Aorta (tissue), 5 donors: ENCODE measurements at regions not wholly inside any gene's neighbourhood (a gene's known extent, or its start where the extent isn't known, plus 50 kb on each side); places are given as distances from the start of the nearest gene placed in this dataset.
"Not testable (repeated sequence)": the region's sequence is repeated elsewhere in the genome, so short reads cannot be mapped to it uniquely, and the experiment has no call there.

Source experiments
- ATAC-seq: fragments of 200-7000 bp; cut with Tn5 transposase; one replicate; pipeline ENCODE4 v1.9.1; 2022; ENCODE audit warnings: moderate library complexity; ENCODE audit not compliant: low FRiP score
- DNase-seq, 2 donors: peaks; one replicate each; pipeline ENCODE4 v3.0.0-alpha.2; 2020
- H3K27ac ChIP-seq, 2 donors: one replicate each; pipeline ENCODE4 v1.5.1; 2013; ENCODE audit warnings: low read length in 2 of 2, mild to moderate bottlenecking in 2 of 2, moderate library complexity in 2 of 2, control low read depth in 1 of 2, inconsistent platforms in 1 of 2, low read depth in 1 of 2
- H3K27me3 ChIP-seq, 2 donors: one replicate each; pipeline ENCODE4 v1.6.1; 2013; ENCODE audit warnings: control low read depth in 1 of 2, low read length in 1 of 2, mild to moderate bottlenecking in 1 of 2, moderate library complexity in 1 of 2; ENCODE audit not compliant: insufficient read depth in 2 of 2, control insufficient read depth in 1 of 2
- H3K36me3 ChIP-seq, 2 donors: one replicate each; pipeline ENCODE4 v1.6.1; 2013; ENCODE audit warnings: control low read depth in 1 of 2, low read length in 1 of 2, mild to moderate bottlenecking in 1 of 2; ENCODE audit not compliant: insufficient read depth in 2 of 2, control insufficient read depth in 1 of 2
- H3K4me1 ChIP-seq, 2 donors: one replicate each; pipeline ENCODE4 v1.6.1; 2013; ENCODE audit warnings: low read length in 2 of 2, control low read depth in 1 of 2, mild to moderate bottlenecking in 1 of 2, moderate library complexity in 1 of 2; ENCODE audit not compliant: insufficient read depth in 2 of 2, control insufficient read depth in 1 of 2
- H3K4me3 ChIP-seq, 2 donors: one replicate each; pipeline ENCODE4 v1.5.1; 2013; ENCODE audit warnings: low read length in 2 of 2, control low read depth in 1 of 2, mild to moderate bottlenecking in 1 of 2
- H3K9me3 ChIP-seq: one replicate; pipeline ENCODE4 v1.6.1; 2013; ENCODE audit warnings: mild to moderate bottlenecking, low read length; ENCODE audit not compliant: control insufficient read depth
- WGBS, 2 donors: extraction: QIAGEN DNeasy Blood & Tissue Kit; methylation state at CpG; one replicate each; pipeline ENCODE4 v1.1.7; 2013; 5-methylcytosine and 5-hydroxymethylcytosine counted together
- intact Hi-C, 2 donors: fragments of 100-400 bp; cut with DNase I; formaldehyde crosslinking; loops; one replicate each; pipeline versions ENCODE4 v1.14.2 to v1.15.0; 2022
- donor health status: healthy with polysubstance abuse.
- donor health status: Bipolar disorder and iron deficiency.
- donor health status: DM: no; HTN: no; CAD: no.
- donor health status: DM: no; HTN: no; CAD: no.
- donor health status: DM: yes; HTN: yes; CAD: no.

GRCh38 chr1:184187097-184187496 is 135.6 kb downstream of the TSEN15 start:
- ATAC-seq, result no peak

DNA sequence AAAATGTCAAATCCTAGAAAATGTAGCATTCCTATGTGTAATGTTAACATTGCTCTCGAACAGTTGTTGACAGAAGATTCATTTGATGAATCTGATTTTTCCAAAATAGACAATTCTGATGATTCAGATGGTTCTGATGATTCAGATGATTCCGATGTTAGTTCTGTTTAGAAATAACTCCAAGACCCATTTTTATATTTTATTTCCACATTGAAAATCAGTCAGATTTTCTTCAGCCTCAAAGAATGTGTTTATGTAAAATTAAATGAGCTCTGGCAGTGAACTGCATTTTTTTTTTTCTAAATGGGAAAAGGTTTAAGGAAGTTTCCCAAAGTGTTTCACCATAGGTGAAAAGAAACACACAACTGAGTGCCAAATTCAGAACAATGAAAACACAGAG is 136.5 kb downstream of the TSEN15 start:
- 48 to 63% methylated on average over 2 of the region's 2 CpGs for WGBS, 2 donors
- H3K27ac ChIP-seq, result no peak overlapping the region
- ATAC-seq (no peak), DNase-seq (no peak)
- H3K9me3 ChIP-seq, result peaks cover 1% of the 10 kb centered on the region
- intact Hi-C loops, result no loop called here
- H3K4me3 ChIP-seq, result no peak overlapping the region
- no peaks in the 10 kb centered on the region for H3K36me3 ChIP-seq
- no peaks in the 10 kb centered on the region for H3K4me1 ChIP-seq
- peaks cover 0 to under 1% of the 10 kb centered on the region in 2 donors for H3K27me3 ChIP-seq

More at GRCh38 chr1:184187097-184187496, 135.6 kb downstream of the TSEN15 start:
- Histone ChIP-seq H3K36me3 (no peaks in the 10 kb centered on the region), H3K4me3 (no peak overlapping the region), H3K27me3 (no peaks in the 10 kb centered on the region), H3K4me1 (no peaks in the 10 kb centered on the region), H3K9me3 (peaks cover 1% of the 10 kb centered on the region), H3K27ac (no peak overlapping the region)
- DNase-seq, result no peak
- WGBS, 2 donors, result 47 to 49% methylated on average over 3 of the region's 3 CpGs
- intact Hi-C loops, result no loop called here

DNA sequence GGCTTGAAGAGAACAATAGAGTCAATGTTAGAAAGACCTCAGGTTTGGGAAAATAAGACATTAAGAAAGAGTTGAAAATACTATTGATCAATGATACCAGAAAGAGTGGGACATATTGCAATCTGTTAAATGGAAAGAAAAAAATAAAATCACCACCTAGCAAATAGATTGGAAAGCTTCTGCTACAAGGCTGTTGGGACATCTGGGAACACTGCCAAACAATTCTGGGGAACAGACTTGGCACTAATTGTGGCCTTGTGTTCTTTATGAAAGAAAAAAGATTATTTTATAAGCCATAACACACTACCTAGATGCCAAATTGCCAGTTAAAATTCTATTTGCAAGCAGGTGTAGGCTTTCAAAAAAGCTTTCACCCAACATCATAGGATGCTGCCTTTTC is 137.8 kb downstream of the TSEN15 start:
- peaks cover 0 to 2% of the 10 kb centered on the region in 2 donors for H3K27me3 ChIP-seq
- no peaks in the 10 kb centered on the region for H3K4me1 ChIP-seq
- H3K4me3 ChIP-seq, result no peak overlapping the region
- no peak for ATAC-seq
- H3K27ac ChIP-seq, result no peak overlapping the region
- DNase-seq, result no peak
- intact Hi-C loops, result no loop called here
- peaks cover 1% of the 10 kb centered on the region for H3K9me3 ChIP-seq
- no peaks in the 10 kb centered on the region for H3K36me3 ChIP-seq

DNA sequence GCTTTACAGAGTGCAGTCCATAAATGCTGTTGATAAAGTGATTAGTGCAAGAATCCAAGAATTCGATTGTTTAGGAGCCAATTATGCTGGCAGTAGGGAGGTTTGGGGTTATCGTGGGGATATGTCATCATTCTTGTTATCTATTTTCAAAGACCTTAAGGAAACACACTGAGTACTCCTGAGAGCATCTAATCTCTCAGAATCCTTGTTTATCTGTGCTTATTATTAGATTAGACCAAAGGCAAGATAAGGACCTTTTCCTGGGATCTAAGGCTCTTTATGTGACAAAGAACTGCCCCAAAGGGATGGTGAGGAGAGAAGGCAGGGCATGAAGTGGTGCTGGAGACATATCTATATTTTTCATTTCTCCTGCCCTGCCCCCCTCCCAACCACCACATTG is 139.1 kb downstream of the TSEN15 start:
- DNase-seq (no peak), ATAC-seq (no peak)
- no peaks in the 10 kb centered on the region for H3K36me3 ChIP-seq
- no peak overlapping the region for H3K27ac ChIP-seq
- H3K4me1 ChIP-seq, result no peaks in the 10 kb centered on the region
- 64 to 68% methylated on average over 2 of the region's 2 CpGs for WGBS, 2 donors
- H3K27me3 ChIP-seq, result peaks cover 0 to 2% of the 10 kb centered on the region in 2 donors
- H3K9me3 ChIP-seq, result peaks cover 1% of the 10 kb centered on the region
- H3K4me3 ChIP-seq, result no peak overlapping the region
- intact Hi-C loops, result no loop called here

DNA sequence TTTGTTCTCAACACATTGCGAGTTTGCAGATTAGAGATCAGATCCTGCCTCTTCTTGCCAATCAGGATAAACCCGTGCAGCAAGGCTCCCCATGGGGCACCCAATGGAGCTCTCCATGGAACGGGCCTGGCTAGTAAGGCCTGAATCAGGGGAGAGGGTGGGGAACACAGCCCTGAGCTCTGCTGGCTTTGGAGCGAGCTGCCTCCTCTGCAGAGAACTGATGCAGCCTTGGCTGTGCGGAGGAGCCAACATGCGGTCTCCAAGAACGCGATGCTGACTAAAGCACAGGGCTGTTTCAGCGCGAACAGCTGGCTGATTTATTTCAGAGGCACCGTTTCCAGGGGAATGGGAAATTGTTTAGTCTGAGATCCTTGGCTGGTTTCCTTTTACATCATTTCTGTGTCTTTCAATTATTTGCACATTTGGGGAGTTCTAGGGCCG is 139.7 kb downstream of the TSEN15 start:
- no peaks in the 10 kb centered on the region for H3K4me1 ChIP-seq
- peak; percentile 70 to 77 for DNase-seq
- H3K9me3 ChIP-seq, result peaks cover 1% of the 10 kb centered on the region
- 9 to 12% methylated on average over 12 of the region's 12 CpGs for WGBS, 2 donors
- no peak overlapping the region for H3K4me3 ChIP-seq
- intact Hi-C loops, result no loop called here
- H3K36me3 ChIP-seq, result no peaks in the 10 kb centered on the region
- H3K27ac ChIP-seq, result no peak overlapping the region
- peak; percentile 80 for ATAC-seq
- peaks cover 0 to 2% of the 10 kb centered on the region in 2 donors for H3K27me3 ChIP-seq

DNA sequence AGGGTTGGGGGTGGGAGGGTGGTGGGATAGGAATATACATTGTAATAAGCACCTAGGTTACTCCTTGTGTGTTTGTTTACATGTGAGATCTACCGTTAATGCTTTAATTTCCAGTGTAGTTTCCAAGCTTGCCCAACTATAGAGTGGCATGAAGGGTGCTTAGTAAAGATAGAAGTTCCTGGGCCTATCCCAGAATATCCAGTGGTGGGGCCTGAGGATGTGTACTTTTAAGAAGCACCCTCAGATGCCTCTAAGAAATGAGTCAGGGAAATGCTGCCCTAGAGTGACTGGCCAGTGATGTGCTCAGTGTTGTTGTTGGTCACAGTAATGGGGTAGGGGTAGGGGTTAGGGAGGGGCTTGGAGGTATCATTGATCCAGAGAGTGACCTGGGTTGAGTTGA is 141.3 kb downstream of the TSEN15 start:
- WGBS, 2 donors, result 91 to 94% methylated on average over 1 of the region's 1 CpG
- no peaks in the 10 kb centered on the region for H3K4me1 ChIP-seq
- DNase-seq (no peak), ATAC-seq (no peak)
- no peaks in the 10 kb centered on the region for H3K9me3 ChIP-seq
- H3K27ac ChIP-seq, result no peak overlapping the region
- no peak overlapping the region for H3K4me3 ChIP-seq
- intact Hi-C loops, result no loop called here
- H3K27me3 ChIP-seq, result peaks cover 0 to 4% of the 10 kb centered on the region in 2 donors
- no peaks in the 10 kb centered on the region for H3K36me3 ChIP-seq

DNA sequence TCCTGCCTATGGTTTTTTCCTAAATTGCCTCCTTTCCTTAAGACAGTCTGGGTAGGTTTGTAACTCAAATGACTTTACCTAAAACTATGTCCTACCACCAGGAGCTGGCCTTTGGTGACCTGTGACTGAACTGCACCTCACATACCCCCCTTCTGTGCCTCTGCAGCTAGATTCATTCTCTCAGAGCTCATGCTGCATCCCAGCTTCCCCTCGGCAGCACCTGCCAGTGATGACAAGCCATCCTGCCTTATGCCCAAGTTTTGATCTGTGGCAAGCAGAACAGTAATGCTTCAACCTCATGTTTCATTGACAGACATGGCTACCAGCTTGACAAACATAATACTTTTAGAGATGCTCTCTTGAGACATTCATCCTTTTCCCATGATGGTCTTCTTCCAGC is 141.9 kb downstream of the TSEN15 start:
- ATAC-seq (no peak), DNase-seq (no peak)
- 97 to 100% methylated on average over 1 of the region's 1 CpG for WGBS, 2 donors
- intact Hi-C loops, result no loop called here
- Histone ChIP-seq H3K27me3 (peaks cover 0 to 4% of the 10 kb centered on the region in 2 donors), H3K4me3 (no peak overlapping the region), H3K4me1 (no peaks in the 10 kb centered on the region), H3K27ac (no peak overlapping the region), H3K9me3 (no peaks in the 10 kb centered on the region), H3K36me3 (no peaks in the 10 kb centered on the region)

GRCh38 chr1:184194236-184194635 is 142.7 kb downstream of the TSEN15 start:
- 94 to 97% methylated on average over 2 of the region's 2 CpGs for WGBS, 2 donors
- Histone ChIP-seq H3K4me1 (no peaks in the 10 kb centered on the region), H3K27ac (no peak overlapping the region), H3K4me3 (no peak overlapping the region), H3K27me3 (peaks cover 0 to 4% of the 10 kb centered on the region in 2 donors), H3K9me3 (no peaks in the 10 kb centered on the region), H3K36me3 (no peaks in the 10 kb centered on the region)
- intact Hi-C loops, result no loop called here
- ATAC-seq, result no peak
- DNase-seq, result no peak

DNA sequence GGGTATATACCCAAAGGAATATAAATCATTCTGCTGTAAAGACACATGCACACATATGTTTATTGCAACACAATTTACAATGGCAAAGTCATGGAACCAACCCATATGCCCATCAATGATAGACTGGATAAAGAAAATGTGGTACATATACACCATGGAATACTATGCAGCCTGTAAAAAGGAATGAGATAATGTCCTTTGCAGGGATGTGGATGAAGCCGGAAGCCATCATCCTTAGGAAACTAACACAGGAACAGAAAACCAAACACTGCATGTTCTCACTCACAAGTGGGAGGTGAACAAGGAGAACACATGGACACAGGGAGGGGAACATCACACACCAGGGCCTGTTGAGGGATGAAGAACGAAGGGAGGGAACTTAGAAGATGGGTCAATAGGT is 144.2 kb downstream of the TSEN15 start:
- H3K27me3 ChIP-seq, H3K4me1 ChIP-seq, H3K36me3 ChIP-seq, H3K27ac ChIP-seq, H3K9me3 ChIP-seq, H3K4me3 ChIP-seq, intact Hi-C loops, ATAC-seq, DNase-seq: not testable (repeated sequence)
- WGBS, 2 donors, result 96 to 97% methylated on average over 2 of the region's 2 CpGs
